OCI-LY7 (cell line): ENCODE measurements at regions not wholly inside any gene's neighbourhood (a gene's known extent, or its start where the extent isn't known, plus 50 kb on each side); places are given as distances from the start of the nearest gene placed in this dataset.
A peak's percentile ranks its signal among the peaks of the same experiment; 100 is the strongest.

Experiments
- BruUV-seq: library from RNA; stranded (reverse); fragments of 400-500 nt; replicated peaks from 2 replicates; lab custom pipeline; 2021; lab: Mats Ljungman, UMichigan
- CTCF ChIA-PET: fragments of 300-600 bp; sonication (Branson Sonifier 250); formaldehyde crosslinking; loops from one replicate; lab custom pipeline; 2022; ENCODE audit warnings: antibody characterized with exemption; ENCODE audit not compliant: unreplicated experiment; lab: Charles Lee
- POLR2A ChIA-PET: fragments of 300-600 bp; sonication (Branson Sonifier 250); formaldehyde crosslinking; loops from one replicate; lab custom pipeline; 2022; ENCODE audit warnings: antibody characterized with exemption; lab: Charles Lee
- DNase-seq: peaks from one replicate; pipeline ENCODE4 v3.0.0-alpha.2; 2015; ENCODE audit warnings: low spot score
- H2AFZ ChIP-seq: fragments of 200-600 bp; sonication (generic), shearing (Covaris generic); 2 replicates; pipeline ENCODE4 v1.6.1; 2014; ENCODE audit warnings: mild to moderate bottlenecking, antibody characterized with exemption, low read length, moderate library complexity
- H3K27ac ChIP-seq: fragments of 200-600 bp; sonication (generic); 2 replicates; pipeline ENCODE4 v1.5.1; 2014; ENCODE audit warnings: mixed run types, low read depth, mild to moderate bottlenecking, moderate library complexity, low read length, inconsistent platforms; ENCODE audit not compliant: poor library complexity, severe bottlenecking
- H3K36me3 ChIP-seq: fragments of 200-600 bp; sonication (generic); 2 replicates; pipeline ENCODE4 v1.6.1; 2014; ENCODE audit warnings: mild to moderate bottlenecking, antibody characterized with exemption, low read length, moderate library complexity, mixed read lengths; ENCODE audit not compliant: insufficient read depth
- H3K4me1 ChIP-seq: fragments of 200-600 bp; sonication (generic); 2 replicates; pipeline ENCODE4 v1.5.1; 2014; ENCODE audit warnings: mild to moderate bottlenecking, low read length; ENCODE audit not compliant: insufficient read depth, poor library complexity, severe bottlenecking
- H3K4me2 ChIP-seq: fragments of 200-600 bp; sonication (generic); 2 replicates; pipeline ENCODE4 v1.6.1; 2014; ENCODE audit warnings: mild to moderate bottlenecking, low read length
- H3K4me3 ChIP-seq: fragments of 200-600 bp; sonication (generic); 2 replicates; pipeline ENCODE4 v1.5.1; 2014; ENCODE audit warnings: mild to moderate bottlenecking, low read depth, low read length; ENCODE audit not compliant: poor library complexity, severe bottlenecking
- H3K79me2 ChIP-seq: fragments of 200-600 bp; sonication (generic); 2 replicates; pipeline ENCODE4 v1.6.1; 2016; ENCODE audit warnings: low read depth, mild to moderate bottlenecking, low read length, moderate library complexity, mixed read lengths; ENCODE audit not compliant: insufficient read depth
- H3K9me2 ChIP-seq: fragments of 200-600 bp; sonication (generic); 2 replicates; pipeline ENCODE4 v1.6.1; 2016; ENCODE audit warnings: mild to moderate bottlenecking, low read length, mixed read lengths; ENCODE audit not compliant: insufficient read depth
- H3K9me3 ChIP-seq: fragments of 200-600 bp; sonication (generic); 2 replicates; pipeline ENCODE4 v1.6.1; 2014; ENCODE audit warnings: mild to moderate bottlenecking, mixed run types, low read length, mixed read lengths
- H4K20me1 ChIP-seq: fragments of 200-600 bp; sonication (generic); 2 replicates; pipeline ENCODE4 v1.6.1; 2014; ENCODE audit warnings: mild to moderate bottlenecking, antibody characterized with exemption, low read length, moderate library complexity, mixed read lengths; ENCODE audit not compliant: insufficient read depth
- CTCF ChIP-seq: fragments of 200-600 bp; sonication (generic); conservative IDR thresholded peaks from 2 replicates; pipeline ENCODE4 v1.5.1; 2014; ENCODE audit warnings: mild to moderate bottlenecking, antibody characterized with exemption, low read length, moderate library complexity, mixed read lengths
- EZH2phosphoT487 ChIP-seq: fragments of 200-600 bp; sonication (generic); IDR thresholded peaks from 2 replicates; pipeline ENCODE4 v1.6.1; 2018; ENCODE audit warnings: low read depth, borderline replicate concordance, mild to moderate bottlenecking, mixed run types, antibody characterized with exemption, low read length, moderate library complexity, mixed read lengths
- intact Hi-C: fragments of 100-400 bp; cut with micrococcal nuclease; formaldehyde crosslinking; loops from one replicate; pipeline ENCODE4 v1.10.0; 2022; ENCODE audit not compliant: unreplicated experiment

DNA sequence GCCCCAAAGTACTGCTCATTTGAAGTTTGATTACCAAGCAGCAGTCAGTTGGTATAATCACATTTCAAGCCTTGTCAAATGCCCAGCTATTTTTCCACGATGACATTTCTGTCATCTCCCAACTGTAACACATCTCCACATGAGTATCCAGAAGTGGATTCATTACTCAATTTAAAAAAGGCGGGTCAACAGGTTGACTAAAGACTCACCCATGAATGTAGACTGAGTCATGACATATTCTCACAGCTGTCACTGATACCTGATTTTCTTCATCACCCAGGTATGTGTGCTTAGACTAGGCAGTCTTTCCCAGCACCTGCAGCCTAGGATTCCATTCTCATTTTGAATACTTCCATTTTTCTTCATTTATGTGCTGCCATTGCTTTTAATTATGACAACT, 75.1 kb upstream of the DBX2 start:
- Histone ChIP-seq H3K27ac (no peak overlapping the region), H3K4me2 (no peak overlapping the region), H4K20me1 (no peaks in the 10 kb centered on the region), H3K9me2 (no peaks in the 10 kb centered on the region), H3K4me3 (no peak overlapping the region), H3K4me1 (no peaks in the 10 kb centered on the region), H2AFZ (no peak overlapping the region), H3K36me3 (no peaks in the 10 kb centered on the region), H3K79me2 (no peaks in the 10 kb centered on the region), H3K9me3 (no peaks in the 10 kb centered on the region)
- POLR2A ChIA-PET = no interaction called here
- CTCF ChIA-PET = no interaction called here
- no peak for TF ChIP-seq EZH2phosphoT487
- no peak for TF ChIP-seq CTCF
- no peak for DNase-seq
- no TSS peak for BruUV-seq
- intact Hi-C loops = no loop called here

DNA sequence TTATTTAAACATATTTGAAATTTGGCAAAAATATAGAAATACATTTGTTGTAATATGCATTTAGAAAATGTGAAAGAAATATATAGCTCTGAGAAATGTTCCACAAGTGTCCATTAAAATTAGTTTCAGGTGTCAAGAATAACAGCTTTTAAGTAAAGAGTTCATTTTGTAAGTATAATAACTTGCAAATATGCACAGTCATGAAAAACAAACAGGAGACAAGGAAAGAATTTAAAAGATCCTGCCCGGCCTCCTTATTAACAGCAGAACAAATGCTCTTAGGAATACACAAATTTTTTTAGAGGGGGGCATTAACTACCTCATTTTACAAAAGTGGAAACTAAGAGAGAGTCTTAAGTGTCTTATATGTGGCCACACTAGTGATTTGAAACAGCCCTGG, 77.7 kb upstream of the DBX2 start:
- H3K4me3 ChIP-seq = no peak overlapping the region
- H3K9me2 ChIP-seq = no peaks in the 10 kb centered on the region
- no peaks in the 10 kb centered on the region for H3K79me2 ChIP-seq
- CTCF ChIA-PET = no interaction called here
- POLR2A ChIA-PET = interaction anchor here (0.6 kb wide), 1 partner anchor 39 kb away, joined by 3 read pairs; no protein-coding TSS in a partner anchor
- BruUV-seq = no TSS peak
- H4K20me1 ChIP-seq = no peaks in the 10 kb centered on the region
- no peaks in the 10 kb centered on the region for H3K4me1 ChIP-seq
- H3K27ac ChIP-seq = no peak overlapping the region
- no peaks in the 10 kb centered on the region for H3K36me3 ChIP-seq
- TF ChIP-seq EZH2phosphoT487 (no peak), CTCF (no peak)
- intact Hi-C loops = no loop called here
- no peak overlapping the region for H2AFZ ChIP-seq
- H3K4me2 ChIP-seq = no peak overlapping the region
- no peak for DNase-seq
- no peaks in the 10 kb centered on the region for H3K9me3 ChIP-seq

DNA sequence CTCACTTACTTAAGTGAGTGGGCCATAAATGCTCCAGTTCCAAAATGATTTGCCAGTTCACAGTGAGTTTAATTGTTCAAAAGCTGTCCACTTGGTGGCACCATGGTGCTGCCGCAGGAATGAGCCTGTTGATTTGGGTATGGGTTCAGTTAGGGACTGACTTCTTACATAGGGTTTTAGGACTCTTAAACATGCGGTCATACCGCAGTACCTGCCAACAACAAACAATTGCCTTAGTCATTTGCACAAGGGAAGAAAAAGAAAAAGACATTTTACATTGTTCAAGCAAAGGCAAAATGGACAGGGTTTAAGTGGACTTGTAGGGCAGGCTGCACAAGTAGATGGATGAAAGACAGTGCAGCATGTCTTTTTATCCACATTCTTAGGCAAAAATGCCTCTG, 80.0 kb upstream of the DBX2 start:
- Histone ChIP-seq H3K79me2 (no peaks in the 10 kb centered on the region), H3K9me3 (no peaks in the 10 kb centered on the region), H3K27ac (no peak overlapping the region), H3K9me2 (no peaks in the 10 kb centered on the region), H3K4me3 (no peak overlapping the region), H3K4me1 (no peaks in the 10 kb centered on the region), H2AFZ (no peak overlapping the region), H4K20me1 (no peaks in the 10 kb centered on the region), H3K36me3 (no peaks in the 10 kb centered on the region), H3K4me2 (no peak overlapping the region)
- peak; percentile 86 for TF ChIP-seq CTCF
- no peak for TF ChIP-seq EZH2phosphoT487
- intact Hi-C loops = no loop called here
- peak; percentile 53 for DNase-seq
- ChIA-PET CTCF (no interaction called here), POLR2A (no interaction called here)
- no TSS peak for BruUV-seq
